ENCODE measurements at regions not wholly inside any gene's neighbourhood (a gene's known extent, or its start where the extent isn't known, plus 50 kb on each side); places are given as distances from the start of the nearest gene placed in this dataset.

- DNase-seq: no peak
Measured at GRCh38 chr5:159765760-159766517, 150.3 kb upstream of the ADRA1B start.

- DNase-seq: no peak
Measured at GRCh38 chr5:159768243-159768642, 148.0 kb upstream of the ADRA1B start.

GRCh38 chr5:159772698-159773061 is 143.6 kb upstream of the ADRA1B start:
- no peak for DNase-seq

GRCh38 chr5:159773062-159773924 is 143.0 kb upstream of the ADRA1B start:
- DNase-seq: no peak

- DNase-seq: no peak
Measured at GRCh38 chr5:159774476-159775031, 141.7 kb upstream of the ADRA1B start.

- DNase-seq: no peak
Measured at GRCh38 chr5:159775890-159776289, 140.4 kb upstream of the ADRA1B start.

GRCh38 chr5:159777049-159777660 is 139.1 kb upstream of the ADRA1B start:
- no peak for DNase-seq

- no peak for DNase-seq
Measured at GRCh38 chr5:159779481-159779880, 136.8 kb upstream of the ADRA1B start.

GRCh38 chr5:159780246-159780645 is 136.0 kb upstream of the ADRA1B start:
- no peak for DNase-seq

GRCh38 chr5:159781626-159782157 is 134.6 kb upstream of the ADRA1B start:
- no peak for DNase-seq

- DNase-seq: no peak
Measured at GRCh38 chr5:159782197-159782994, 133.9 kb upstream of the ADRA1B start.

- DNase-seq: no peak
Measured at GRCh38 chr5:159782995-159783300, 133.3 kb upstream of the ADRA1B start.

- no peak for DNase-seq
Measured at GRCh38 chr5:159783726-159784247, 132.5 kb upstream of the ADRA1B start.

GRCh38 chr5:159784993-159785392 is 131.3 kb upstream of the ADRA1B start:
- no peak for DNase-seq

- no peak for DNase-seq
Measured at GRCh38 chr5:159785656-159786055, 130.6 kb upstream of the ADRA1B start.

- no peak for DNase-seq
Measured at GRCh38 chr5:159786201-159786600, 130.1 kb upstream of the ADRA1B start.

- no peak for DNase-seq
Measured at GRCh38 chr5:159786901-159787691, 129.2 kb upstream of the ADRA1B start.

GRCh38 chr5:159787837-159788236 is 128.4 kb upstream of the ADRA1B start:
- DNase-seq: no peak

- DNase-seq: no peak
Measured at GRCh38 chr5:159788835-159789331, 127.4 kb upstream of the ADRA1B start.

- DNase-seq: no peak
Measured at GRCh38 chr5:159792180-159792579, 124.1 kb upstream of the ADRA1B start.

Data from KG1 (cell line).